ENCODE measurements at regions not wholly inside any gene's neighbourhood (a gene's known extent, or its start where the extent isn't known, plus 50 kb on each side); places are given as distances from the start of the nearest gene placed in this dataset.

- ATAC-seq (ENCODE audit: low read depth in 2 of 2) (no peak), DNase-seq (no peak)
- H3K4me3 Mint-ChIP-seq, result no peak overlapping the region
- H3K27me3 Mint-ChIP-seq, result peaks cover 11 to 29% (median 12%) of the 10 kb centered on the region in 3 donors
- H3K36me3 Mint-ChIP-seq, result peaks cover 0 to 22% of the 10 kb centered on the region in 2 donors
- H3K4me1 Mint-ChIP-seq, result no peaks in the 10 kb centered on the region
- peaks cover 12 to 69% (median 34%) of the 10 kb centered on the region in 7 donors for H3K9me3 Mint-ChIP-seq
- H3K27ac Mint-ChIP-seq, result peak overlapping the region in 1 of 6 donors; percentile 48
These were observed 114.4 kb upstream of the NAP1L1 start for GRCh38 chr12:76198839-76199238.

GRCh38 chr12:76197283-76197682, 112.8 kb upstream of the NAP1L1 start:
- Mint-ChIP-seq H3K4me3 (no peak overlapping the region), H3K27ac (no peak overlapping the region), H3K27me3 (peaks cover under 1 to 27% (median 16%) of the 10 kb centered on the region in 3 donors), H3K36me3 (peaks cover 0 to 22% of the 10 kb centered on the region in 2 donors), H3K9me3 (peaks cover 12 to 53% (median 30%) of the 10 kb centered on the region in 7 donors), H3K4me1 (no peaks in the 10 kb centered on the region)
- ATAC-seq (ENCODE audit: low read depth in 2 of 2) (no peak), DNase-seq (no peak)

GRCh38 chr12:76195920-76196319, 111.4 kb upstream of the NAP1L1 start:
- H3K9me3 Mint-ChIP-seq, result peaks cover 12 to 46% (median 28%) of the 10 kb centered on the region in 7 donors
- DNase-seq (no peak), ATAC-seq (ENCODE audit: low read depth in 2 of 2) (no peak)
- peaks cover 0 to 16% (median 15%) of the 10 kb centered on the region in 3 donors for H3K27me3 Mint-ChIP-seq
- peaks cover 0 to 22% of the 10 kb centered on the region in 2 donors for H3K36me3 Mint-ChIP-seq
- H3K27ac Mint-ChIP-seq, result no peak overlapping the region
- no peaks in the 10 kb centered on the region for H3K4me1 Mint-ChIP-seq
- no peak overlapping the region for H3K4me3 Mint-ChIP-seq

GRCh38 chr12:76194724-76195123, 110.2 kb upstream of the NAP1L1 start:
- H3K27ac Mint-ChIP-seq, result no peak overlapping the region
- no peak overlapping the region for H3K4me3 Mint-ChIP-seq
- ATAC-seq (ENCODE audit: low read depth in 2 of 2) (no peak), DNase-seq (no peak)
- H3K4me1 Mint-ChIP-seq, result no peaks in the 10 kb centered on the region
- H3K9me3 Mint-ChIP-seq, result peaks cover 12 to 36% (median 28%) of the 10 kb centered on the region in 7 donors
- peaks cover 0 to 22% of the 10 kb centered on the region in 2 donors for H3K36me3 Mint-ChIP-seq
- peaks cover 3 to 15% (median 12%) of the 10 kb centered on the region in 3 donors for H3K27me3 Mint-ChIP-seq

GRCh38 chr12:76193961-76194360, 109.5 kb upstream of the NAP1L1 start:
- H3K27ac Mint-ChIP-seq, result no peak overlapping the region
- DNase-seq (no peak), ATAC-seq (ENCODE audit: low read depth in 2 of 2) (no peak)
- peaks cover 0 to 19% of the 10 kb centered on the region in 2 donors for H3K36me3 Mint-ChIP-seq
- no peaks in the 10 kb centered on the region for H3K4me1 Mint-ChIP-seq
- no peak overlapping the region for H3K4me3 Mint-ChIP-seq
- peaks cover 10 to 29% (median 21%) of the 10 kb centered on the region in 7 donors for H3K9me3 Mint-ChIP-seq
- H3K27me3 Mint-ChIP-seq, result peaks cover 7 to 15% (median 14%) of the 10 kb centered on the region in 3 donors

GRCh38 chr12:76192416-76192815, 107.9 kb upstream of the NAP1L1 start:
- Mint-ChIP-seq H3K4me1 (no peaks in the 10 kb centered on the region), H3K27ac (no peak overlapping the region), H3K4me3 (no peak overlapping the region), H3K9me3 (peaks cover 0 to 13% (median 7%) of the 10 kb centered on the region in 7 donors), H3K36me3 (peaks cover 0 to 4% of the 10 kb centered on the region in 2 donors), H3K27me3 (peaks cover 23 to 29% (median 27%) of the 10 kb centered on the region in 3 donors)
- DNase-seq (no peak), ATAC-seq (ENCODE audit: low read depth in 2 of 2) (no peak)

GRCh38 chr12:76190299-76190698, 105.8 kb upstream of the NAP1L1 start:
- H3K4me3 Mint-ChIP-seq, result no peak overlapping the region
- H3K27me3 Mint-ChIP-seq, result peaks cover 35 to 46% (median 41%) of the 10 kb centered on the region in 3 donors
- no peak for ATAC-seq (ENCODE audit: low read depth in 2 of 2)
- H3K27ac Mint-ChIP-seq, result no peak overlapping the region
- no peaks in the 10 kb centered on the region for H3K36me3 Mint-ChIP-seq
- DNase-seq, result no peak
- no peaks in the 10 kb centered on the region for H3K4me1 Mint-ChIP-seq
- peaks cover 0 to 5% (median 0%) of the 10 kb centered on the region in 7 donors for H3K9me3 Mint-ChIP-seq

- Mint-ChIP-seq H3K27ac (no peak overlapping the region), H3K4me1 (no peaks in the 10 kb centered on the region), H3K9me3 (peaks cover 0 to 5% (median 0%) of the 10 kb centered on the region in 7 donors), H3K27me3 (peaks cover 35 to 45% (median 44%) of the 10 kb centered on the region in 3 donors), H3K36me3 (no peaks in the 10 kb centered on the region), H3K4me3 (no peak overlapping the region)
- no peak for DNase-seq
- ATAC-seq (ENCODE audit: low read depth in 2 of 2), result no peak
These were observed 105.4 kb upstream of the NAP1L1 start for GRCh38 chr12:76189851-76190250.

GRCh38 chr12:76187177-76187576, 102.7 kb upstream of the NAP1L1 start:
- no peak for ATAC-seq (ENCODE audit: low read depth in 2 of 2)
- Mint-ChIP-seq H3K27me3 (peaks cover 39 to 54% (median 46%) of the 10 kb centered on the region in 3 donors), H3K4me1 (no peaks in the 10 kb centered on the region), H3K36me3 (no peaks in the 10 kb centered on the region), H3K27ac (no peak overlapping the region), H3K4me3 (no peak overlapping the region), H3K9me3 (no peaks in the 10 kb centered on the region)
- no peak for DNase-seq

GRCh38 chr12:76186131-76186906, 101.8 kb upstream of the NAP1L1 start:
- Mint-ChIP-seq H3K9me3 (no peaks in the 10 kb centered on the region), H3K36me3 (no peaks in the 10 kb centered on the region), H3K27me3 (peaks cover 39 to 56% (median 48%) of the 10 kb centered on the region in 3 donors), H3K4me3 (no peak overlapping the region), H3K4me1 (no peaks in the 10 kb centered on the region), H3K27ac (no peak overlapping the region)
- ATAC-seq (ENCODE audit: low read depth in 2 of 2), result no peak
- DNase-seq, result no peak

GRCh38 chr12:76183459-76184186, 99.1 kb upstream of the NAP1L1 start:
- DNase-seq (no peak), ATAC-seq (ENCODE audit: low read depth in 2 of 2) (no peak)
- Mint-ChIP-seq H3K27me3 (peaks cover 39 to 68% (median 57%) of the 10 kb centered on the region in 3 donors), H3K27ac (no peak overlapping the region), H3K9me3 (no peaks in the 10 kb centered on the region), H3K4me3 (no peak overlapping the region), H3K36me3 (no peaks in the 10 kb centered on the region), H3K4me1 (no peaks in the 10 kb centered on the region)

GRCh38 chr12:76180401-76181277, 96.2 kb upstream of the NAP1L1 start:
- ATAC-seq (ENCODE audit: low read depth in 2 of 2) (no peak), DNase-seq (no peak)
- Mint-ChIP-seq H3K27ac (peak overlapping the region in 2 of 6 donors; percentile 16 to 39), H3K36me3 (no peaks in the 10 kb centered on the region), H3K4me1 (no peaks in the 10 kb centered on the region), H3K9me3 (no peaks in the 10 kb centered on the region), H3K4me3 (peak overlapping the region in 1 of 8 donors; percentile 54), H3K27me3 (peaks cover 16 to 38% (median 34%) of the 10 kb centered on the region in 3 donors)

- Mint-ChIP-seq H3K4me1 (peaks cover 0 to 5% (median 5%) of the 10 kb centered on the region in 3 donors), H3K27ac (peak overlapping the region in 2 of 6 donors; percentile 49 to 80), H3K9me3 (no peaks in the 10 kb centered on the region), H3K4me3 (no peak overlapping the region), H3K27me3 (peaks cover 13 to 32% (median 27%) of the 10 kb centered on the region in 3 donors), H3K36me3 (no peaks in the 10 kb centered on the region)
- ATAC-seq (ENCODE audit: low read depth in 2 of 2), result no peak
- no peak for DNase-seq
These were observed 94.0 kb upstream of the NAP1L1 start for GRCh38 chr12:76178452-76178851.
